IPS-18a (cell line): ENCODE measurements at regions not wholly inside any gene's neighbourhood (a gene's known extent, or its start where the extent isn't known, plus 50 kb on each side); places are given as distances from the start of the nearest gene placed in this dataset.
"Not testable (repeated sequence)": the region's sequence is repeated elsewhere in the genome, so short reads cannot be mapped to it uniquely, and the experiment has no call there.

ENCODE experiments used
- H3K27ac ChIP-seq: one replicate; pipeline ENCODE4 v1.5.1; 2013; ENCODE audit warnings: low read length
- H3K27me3 ChIP-seq: one replicate; pipeline ENCODE4 v1.6.1; 2013; ENCODE audit warnings: mild to moderate bottlenecking, low read length; ENCODE audit not compliant: control insufficient read depth, insufficient read depth
- H3K36me3 ChIP-seq: one replicate; pipeline ENCODE4 v1.6.1; 2013; ENCODE audit warnings: low read depth, low read length; ENCODE audit not compliant: control insufficient read depth
- H3K4me1 ChIP-seq: one replicate; pipeline ENCODE4 v1.6.1; 2013; ENCODE audit warnings: low read depth, low read length; ENCODE audit not compliant: control insufficient read depth
- H3K4me3 ChIP-seq: one replicate; pipeline ENCODE4 v1.5.1; 2013; ENCODE audit warnings: low read length
- H3K9ac ChIP-seq: one replicate; pipeline ENCODE4 v1.6.1; 2013; ENCODE audit warnings: mild to moderate bottlenecking, low read length, moderate library complexity
- H3K9me3 ChIP-seq: one replicate; pipeline ENCODE4 v1.6.1; 2013; ENCODE audit warnings: low read depth, low read length; ENCODE audit not compliant: control insufficient read depth

- no peaks in the 10 kb centered on the region for H3K4me1 ChIP-seq
- H3K9ac ChIP-seq = no peak overlapping the region
- H3K27me3 ChIP-seq = no peaks in the 10 kb centered on the region
- no peaks in the 10 kb centered on the region for H3K36me3 ChIP-seq
- no peak overlapping the region for H3K27ac ChIP-seq
- H3K4me3 ChIP-seq = no peak overlapping the region
- no peaks in the 10 kb centered on the region for H3K9me3 ChIP-seq
These were observed 681.6 kb upstream of the SEMA6D start for GRCh38 chr15:47035475-47036406.

- no peaks in the 10 kb centered on the region for H3K9me3 ChIP-seq
- no peak overlapping the region for H3K27ac ChIP-seq
- H3K4me3 ChIP-seq = no peak overlapping the region
- H3K27me3 ChIP-seq = no peaks in the 10 kb centered on the region
- no peaks in the 10 kb centered on the region for H3K36me3 ChIP-seq
- H3K9ac ChIP-seq = no peak overlapping the region
- no peaks in the 10 kb centered on the region for H3K4me1 ChIP-seq
These were observed 680.3 kb upstream of the SEMA6D start for GRCh38 chr15:47037003-47037402.

GRCh38 chr15:47039225-47039624 lies 678.1 kb upstream of the SEMA6D start:
- Histone ChIP-seq H3K9me3 (no peaks in the 10 kb centered on the region), H3K9ac (no peak overlapping the region), H3K4me3 (no peak overlapping the region)

GRCh38 chr15:47041301-47041700 lies 676.0 kb upstream of the SEMA6D start:
- Histone ChIP-seq H3K4me3 (no peak overlapping the region), H3K27me3 (no peaks in the 10 kb centered on the region), H3K36me3 (no peaks in the 10 kb centered on the region), H3K27ac (no peak overlapping the region), H3K9me3 (no peaks in the 10 kb centered on the region), H3K9ac (no peak overlapping the region), H3K4me1 (no peaks in the 10 kb centered on the region)

More at GRCh38 chr15:47039225-47039624, 678.1 kb upstream of the SEMA6D start:
- Histone ChIP-seq H3K27me3 (no peaks in the 10 kb centered on the region), H3K27ac (no peak overlapping the region), H3K4me1 (no peaks in the 10 kb centered on the region), H3K36me3 (no peaks in the 10 kb centered on the region)

- H3K9me3 ChIP-seq, H3K4me3 ChIP-seq, H3K36me3 ChIP-seq, H3K4me1 ChIP-seq, H3K9ac ChIP-seq, H3K27ac ChIP-seq, H3K27me3 ChIP-seq: not testable (repeated sequence)
These were observed 669.3 kb upstream of the SEMA6D start for GRCh38 chr15:47047981-47048380.

- Histone ChIP-seq H3K4me1 (no peaks in the 10 kb centered on the region), H3K9ac (no peak overlapping the region), H3K27ac (no peak overlapping the region), H3K27me3 (no peaks in the 10 kb centered on the region), H3K9me3 (no peaks in the 10 kb centered on the region), H3K36me3 (no peaks in the 10 kb centered on the region), H3K4me3 (no peak overlapping the region)
These were observed 650.9 kb upstream of the SEMA6D start for GRCh38 chr15:47066392-47066791.

GRCh38 chr15:47077846-47078245 lies 639.5 kb upstream of the SEMA6D start:
- H3K27ac ChIP-seq, H3K9me3 ChIP-seq, H3K4me1 ChIP-seq, H3K9ac ChIP-seq, H3K27me3 ChIP-seq, H3K36me3 ChIP-seq, H3K4me3 ChIP-seq: not testable (repeated sequence)

- H3K9me3 ChIP-seq = no peaks in the 10 kb centered on the region
- H3K4me3 ChIP-seq = no peak overlapping the region
- no peaks in the 10 kb centered on the region for H3K36me3 ChIP-seq
- no peaks in the 10 kb centered on the region for H3K4me1 ChIP-seq
- H3K9ac ChIP-seq = no peak overlapping the region
- H3K27ac ChIP-seq = no peak overlapping the region
- no peaks in the 10 kb centered on the region for H3K27me3 ChIP-seq
These were observed 621.5 kb upstream of the SEMA6D start for GRCh38 chr15:47095833-47096232.

- not testable (repeated sequence) for H3K36me3 ChIP-seq, H3K4me1 ChIP-seq, H3K4me3 ChIP-seq, H3K9ac ChIP-seq, H3K27me3 ChIP-seq, H3K9me3 ChIP-seq, H3K27ac ChIP-seq
These were observed 618.8 kb upstream of the SEMA6D start for GRCh38 chr15:47098526-47098925.

GRCh38 chr15:47099801-47100200 lies 617.5 kb upstream of the SEMA6D start:
- not testable (repeated sequence) for H3K27me3 ChIP-seq, H3K4me3 ChIP-seq, H3K4me1 ChIP-seq, H3K36me3 ChIP-seq, H3K9ac ChIP-seq, H3K27ac ChIP-seq, H3K9me3 ChIP-seq

- H3K9ac ChIP-seq, H3K36me3 ChIP-seq, H3K4me3 ChIP-seq, H3K9me3 ChIP-seq, H3K4me1 ChIP-seq, H3K27ac ChIP-seq, H3K27me3 ChIP-seq: not testable (repeated sequence)
These were observed 608.5 kb upstream of the SEMA6D start for GRCh38 chr15:47108800-47109199.

GRCh38 chr15:47116698-47117097 lies 600.6 kb upstream of the SEMA6D start:
- Histone ChIP-seq H3K36me3 (no peaks in the 10 kb centered on the region), H3K4me3 (no peak overlapping the region), H3K9me3 (no peaks in the 10 kb centered on the region), H3K9ac (no peak overlapping the region), H3K4me1 (no peaks in the 10 kb centered on the region), H3K27me3 (no peaks in the 10 kb centered on the region), H3K27ac (no peak overlapping the region)
